NCI-H1930 (cell line): ENCODE measurements at regions not wholly inside any gene's neighbourhood (a gene's known extent, or its start where the extent isn't known, plus 50 kb on each side); places are given as distances from the start of the nearest gene placed in this dataset.

Experiments used
- DNase-seq, 2 experiments: peaks; one replicate each; lab custom pipeline; 2025; lab: John Stamatoyannopoulos, UW

GRCh38 chr2:120477198-120477597 lies 131.3 kb downstream of the INHBB start:
- no peak for DNase-seq

- no peak for DNase-seq
These were observed 132.0 kb downstream of the INHBB start for GRCh38 chr2:120477831-120478481.

GRCh38 chr2:120480346-120480902 lies 134.5 kb downstream of the INHBB start:
- DNase-seq, result no peak

- DNase-seq, result no peak
These were observed 135.0 kb downstream of the INHBB start for GRCh38 chr2:120480903-120481445.

- no peak for DNase-seq
These were observed 135.7 kb downstream of the INHBB start for GRCh38 chr2:120481446-120482194.

- DNase-seq, result no peak
These were observed 136.4 kb downstream of the INHBB start for GRCh38 chr2:120482334-120482733.

- no peak for DNase-seq
These were observed 137.4 kb downstream of the INHBB start for GRCh38 chr2:120483355-120483754.

- no peak for DNase-seq
These were observed 139.2 kb downstream of the INHBB start for GRCh38 chr2:120485096-120485495.

- no peak for DNase-seq
These were observed 140.5 kb downstream of the INHBB start for GRCh38 chr2:120486441-120486840.

- DNase-seq, result no peak
These were observed 141.0 kb downstream of the INHBB start for GRCh38 chr2:120486946-120487345.

- no peak for DNase-seq
These were observed 142.6 kb downstream of the INHBB start for GRCh38 chr2:120488531-120488930.

- no peak for DNase-seq
These were observed 143.1 kb downstream of the INHBB start for GRCh38 chr2:120489023-120489422.

GRCh38 chr2:120490091-120490798 lies 144.3 kb downstream of the INHBB start:
- no peak for DNase-seq

- no peak for DNase-seq
These were observed 145.2 kb downstream of the INHBB start for GRCh38 chr2:120491111-120491625.

- DNase-seq, result no peak
These were observed 147.3 kb downstream of the INHBB start for GRCh38 chr2:120493231-120493630.

- DNase-seq, result no peak
These were observed 148.5 kb downstream of the INHBB start for GRCh38 chr2:120494446-120494845.

- no peak for DNase-seq
These were observed 149.7 kb downstream of the INHBB start for GRCh38 chr2:120495586-120495985.

- no peak for DNase-seq
These were observed 150.3 kb downstream of the INHBB start for GRCh38 chr2:120496235-120496634.

GRCh38 chr2:120496759-120497158 lies 150.8 kb downstream of the INHBB start:
- DNase-seq, result no peak

GRCh38 chr2:120497261-120497977 lies 151.5 kb downstream of the INHBB start:
- no peak for DNase-seq

GRCh38 chr2:120498121-120498520 lies 152.2 kb downstream of the INHBB start:
- DNase-seq, result no peak
